ENCODE measurements at regions not wholly inside any gene's neighbourhood (a gene's known extent, or its start where the extent isn't known, plus 50 kb on each side); places are given as distances from the start of the nearest gene placed in this dataset.

DNA sequence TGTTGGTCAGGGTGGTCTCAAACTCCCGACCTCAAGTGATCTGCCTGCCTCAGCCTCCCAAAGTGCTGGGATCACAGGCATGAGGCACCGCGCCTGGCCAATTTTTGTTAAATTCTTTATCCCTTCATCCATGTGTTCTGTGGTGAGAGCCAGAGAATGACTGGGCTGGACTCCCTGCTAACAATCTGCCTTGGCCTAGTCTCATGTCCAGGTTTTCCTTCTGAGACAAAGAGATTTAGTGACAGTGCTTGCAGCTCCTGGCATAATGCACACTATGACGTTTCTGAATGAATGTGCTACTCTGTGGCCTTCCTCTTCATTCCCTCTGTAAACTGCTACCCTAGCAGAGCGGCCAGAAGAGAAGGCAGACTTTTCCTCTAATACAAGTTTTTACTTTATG is 79.3 kb downstream of the FOXD1 start:
- H3K9me3 ChIP-seq (ENCODE audit: low read length): no peaks in the 10 kb centered on the region
- no peaks in the 10 kb centered on the region for H3K36me3 ChIP-seq (ENCODE audit: insufficient read depth, low read length)

DNA sequence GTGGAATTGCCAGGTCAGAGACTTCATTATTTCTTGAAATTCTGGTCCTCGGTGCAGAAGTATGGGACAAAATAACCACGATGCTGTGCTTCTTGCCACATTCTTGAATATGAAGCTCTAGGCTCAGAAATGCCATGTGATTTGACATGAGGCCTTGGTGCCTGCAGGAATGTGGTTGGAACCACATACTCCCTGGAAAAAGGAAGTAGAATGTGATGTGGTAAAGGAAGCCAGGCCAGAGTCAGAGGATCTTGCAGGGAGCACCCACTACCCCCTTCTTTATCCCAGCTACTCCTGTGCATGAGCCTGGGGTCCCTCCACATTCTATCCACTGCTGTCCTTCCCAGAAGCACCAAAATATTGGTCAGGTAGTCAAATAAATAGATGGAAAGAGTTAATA is 80.9 kb downstream of the FOXD1 start:
- H3K36me3 ChIP-seq (ENCODE audit: insufficient read depth, low read length): no peaks in the 10 kb centered on the region
- H2AFZ ChIP-seq (ENCODE audit: low read depth, low read length): no peak overlapping the region
- no peaks in the 10 kb centered on the region for H3K9me3 ChIP-seq (ENCODE audit: low read length)
- no peak overlapping the region for H3K4me3 ChIP-seq (ENCODE audit: low read length)
- H3K27me3 ChIP-seq (ENCODE audit: insufficient read depth, low read length): no peaks in the 10 kb centered on the region
- H3K4me1 ChIP-seq (ENCODE audit: insufficient read depth, low read length): no peaks in the 10 kb centered on the region

More for the DNA sequence above, 79.3 kb downstream of the FOXD1 start:
- Histone ChIP-seq H3K27me3 (ENCODE audit: insufficient read depth, low read length) (no peaks in the 10 kb centered on the region), H3K4me1 (ENCODE audit: insufficient read depth, low read length) (no peaks in the 10 kb centered on the region), H3K4me3 (ENCODE audit: low read length) (no peak overlapping the region), H2AFZ (ENCODE audit: low read depth, low read length) (no peak overlapping the region)

DNA sequence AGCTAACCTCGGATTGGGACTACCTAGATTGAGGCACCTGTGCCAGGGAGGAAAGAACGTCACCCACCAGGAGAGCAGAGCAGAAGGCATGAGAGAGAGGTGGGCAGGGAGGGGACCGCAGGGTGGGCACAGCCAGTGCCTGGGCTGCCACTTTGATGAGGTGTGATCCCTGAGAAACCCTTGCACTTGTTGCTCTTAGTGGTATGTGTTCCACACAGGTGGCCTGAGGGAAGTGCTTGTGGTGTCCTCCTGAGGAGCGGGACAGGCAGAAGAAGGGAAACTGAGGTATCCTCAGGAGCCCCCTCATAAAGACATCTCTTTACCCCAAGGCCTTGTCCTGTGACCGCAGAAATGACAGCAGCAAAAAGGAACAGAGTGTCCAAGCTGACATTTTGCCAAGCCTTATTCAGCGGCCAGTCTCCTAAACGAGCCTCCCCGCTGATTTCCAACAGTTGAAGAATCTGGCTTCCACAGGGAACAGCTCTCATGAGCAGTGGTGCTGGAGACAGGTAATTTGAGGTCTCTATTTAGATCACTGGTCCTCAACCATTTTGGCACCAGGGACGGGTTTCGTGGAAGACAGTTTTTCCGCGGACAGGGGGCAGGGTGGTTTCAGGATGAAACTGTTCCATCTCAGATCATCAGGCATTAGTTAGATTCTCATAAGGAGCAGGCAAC is 82.4 kb downstream of the FOXD1 start:
- Histone ChIP-seq H3K27me3 (ENCODE audit: insufficient read depth, low read length) (no peaks in the 10 kb centered on the region), H3K4me1 (ENCODE audit: insufficient read depth, low read length) (no peaks in the 10 kb centered on the region), H3K4me3 (ENCODE audit: low read length) (no peak overlapping the region), H3K36me3 (ENCODE audit: insufficient read depth, low read length) (no peaks in the 10 kb centered on the region), H3K9me3 (ENCODE audit: low read length) (no peaks in the 10 kb centered on the region), H2AFZ (ENCODE audit: low read depth, low read length) (no peak overlapping the region)

DNA sequence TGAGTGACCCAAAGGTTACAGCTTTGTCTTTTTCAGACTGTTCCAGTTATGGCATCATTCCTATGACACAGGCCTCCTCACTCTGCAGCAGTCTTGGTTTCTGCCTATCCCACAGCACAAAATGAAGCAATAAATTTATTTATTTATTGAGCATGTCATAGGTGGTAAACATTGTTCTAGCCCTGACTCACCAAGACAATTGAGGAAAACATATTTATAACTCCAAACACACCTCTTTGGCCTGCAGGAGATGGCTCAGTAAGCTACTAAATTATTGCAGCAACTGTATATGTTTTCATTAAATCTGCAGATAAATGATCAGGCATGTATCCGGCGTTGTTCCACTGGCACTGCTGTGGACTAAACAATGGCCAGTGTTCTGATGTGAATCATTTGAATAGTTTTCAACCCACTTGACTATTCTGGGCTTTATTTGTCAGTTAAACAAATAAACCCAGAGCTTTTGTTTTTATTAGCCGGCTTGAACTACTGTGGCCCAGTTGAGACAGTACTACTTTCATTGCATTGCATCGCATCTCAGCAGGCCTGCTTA is 83.2 kb downstream of the FOXD1 start:
- Histone ChIP-seq H2AFZ (ENCODE audit: low read depth, low read length) (no peak overlapping the region), H3K4me3 (ENCODE audit: low read length) (no peak overlapping the region), H3K36me3 (ENCODE audit: insufficient read depth, low read length) (no peaks in the 10 kb centered on the region), H3K27me3 (ENCODE audit: insufficient read depth, low read length) (no peaks in the 10 kb centered on the region), H3K9me3 (ENCODE audit: low read length) (no peaks in the 10 kb centered on the region), H3K4me1 (ENCODE audit: insufficient read depth, low read length) (no peaks in the 10 kb centered on the region)

DNA sequence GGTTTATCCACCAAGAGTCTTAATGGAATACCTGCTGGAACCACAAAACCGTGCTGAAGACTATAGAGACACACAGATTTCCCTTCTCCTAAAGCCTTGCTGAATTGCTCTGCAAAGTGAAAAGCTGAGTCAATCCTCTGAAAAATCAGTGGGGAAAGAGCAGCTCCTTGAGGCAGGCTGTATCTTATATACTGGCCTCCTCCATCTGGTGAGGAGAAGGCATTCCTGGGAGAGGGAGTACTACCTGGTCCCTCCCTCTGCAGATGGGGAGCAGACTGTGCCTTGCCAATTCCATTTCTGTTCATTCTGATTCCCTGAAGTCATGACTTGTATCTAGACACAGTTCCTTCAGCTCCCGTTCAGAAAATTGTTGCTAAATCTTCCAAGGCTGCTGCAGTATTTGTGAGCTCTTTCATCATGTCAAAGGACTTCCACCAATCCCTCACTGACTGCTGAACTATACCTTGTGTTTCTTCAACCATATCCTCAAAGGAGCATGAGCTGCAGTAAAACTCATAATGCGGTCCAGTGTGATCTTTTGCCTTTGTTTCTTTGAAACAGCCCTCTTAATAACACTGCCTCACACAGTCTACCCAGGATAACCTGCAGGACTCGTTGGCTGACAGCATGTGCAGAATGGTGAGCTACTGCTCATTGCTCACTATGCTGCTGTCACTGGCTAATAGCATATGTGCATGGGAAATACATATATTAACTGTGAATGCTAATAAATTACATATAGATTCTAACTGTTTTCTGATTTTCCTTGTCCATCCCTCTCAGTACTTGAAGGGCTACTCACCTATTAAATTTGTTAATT is 84.5 kb downstream of the FOXD1 start:
- no peak overlapping the region for H2AFZ ChIP-seq (ENCODE audit: low read depth, low read length)
- no peaks in the 10 kb centered on the region for H3K27me3 ChIP-seq (ENCODE audit: insufficient read depth, low read length)
- no peaks in the 10 kb centered on the region for H3K9me3 ChIP-seq (ENCODE audit: low read length)
- H3K36me3 ChIP-seq (ENCODE audit: insufficient read depth, low read length): no peaks in the 10 kb centered on the region
- H3K4me1 ChIP-seq (ENCODE audit: insufficient read depth, low read length): no peaks in the 10 kb centered on the region
- H3K4me3 ChIP-seq (ENCODE audit: low read length): no peak overlapping the region

DNA sequence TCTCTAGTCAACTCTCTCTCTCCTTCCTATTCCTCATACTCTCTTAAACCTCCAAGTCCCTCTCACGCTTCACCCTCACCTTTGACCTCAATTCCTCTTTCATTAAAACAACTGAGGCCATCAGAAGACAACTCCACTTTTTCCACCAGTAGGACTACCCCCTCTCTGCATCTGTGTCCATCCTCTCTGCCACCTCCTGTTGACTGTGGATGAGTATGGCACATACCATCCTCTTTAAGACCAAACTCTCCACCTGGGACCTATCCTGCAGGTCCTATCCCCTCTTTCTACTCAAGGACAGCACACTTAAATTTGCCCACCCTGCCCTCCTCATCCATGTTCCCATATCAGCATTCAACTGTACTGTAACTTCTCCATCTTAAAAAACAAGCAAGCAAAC is 89.2 kb downstream of the FOXD1 start:
- no peaks in the 10 kb centered on the region for H3K27me3 ChIP-seq (ENCODE audit: insufficient read depth, low read length)
- H3K4me3 ChIP-seq (ENCODE audit: low read length): no peak overlapping the region
- no peaks in the 10 kb centered on the region for H3K4me1 ChIP-seq (ENCODE audit: insufficient read depth, low read length)
- no peak overlapping the region for H2AFZ ChIP-seq (ENCODE audit: low read depth, low read length)
- no peaks in the 10 kb centered on the region for H3K9me3 ChIP-seq (ENCODE audit: low read length)
- H3K36me3 ChIP-seq (ENCODE audit: insufficient read depth, low read length): no peaks in the 10 kb centered on the region

DNA sequence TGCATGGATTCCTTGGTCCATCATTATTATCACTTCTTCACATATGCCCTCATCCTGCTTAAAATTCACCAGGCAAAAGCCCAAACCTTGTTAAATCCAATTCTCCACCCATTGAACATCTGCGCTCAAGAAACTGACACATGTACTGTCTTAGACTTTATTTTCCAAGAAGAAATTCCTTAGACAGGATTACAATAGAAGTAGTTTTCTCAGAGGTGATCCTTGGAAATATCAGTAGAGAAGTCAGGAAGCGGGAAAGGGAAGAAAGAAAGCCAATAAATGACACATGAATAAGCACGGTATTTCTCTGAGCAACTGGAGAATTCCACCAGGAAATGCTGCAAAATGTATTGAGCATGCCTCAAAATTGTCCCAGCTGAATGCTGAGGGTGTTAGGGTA is 90.2 kb downstream of the FOXD1 start:
- no peaks in the 10 kb centered on the region for H3K9me3 ChIP-seq (ENCODE audit: low read length)
- no peaks in the 10 kb centered on the region for H3K27me3 ChIP-seq (ENCODE audit: insufficient read depth, low read length)
- H3K4me1 ChIP-seq (ENCODE audit: insufficient read depth, low read length): no peaks in the 10 kb centered on the region
- no peaks in the 10 kb centered on the region for H3K36me3 ChIP-seq (ENCODE audit: insufficient read depth, low read length)
- no peak overlapping the region for H3K4me3 ChIP-seq (ENCODE audit: low read length)
- no peak overlapping the region for H2AFZ ChIP-seq (ENCODE audit: low read depth, low read length)

DNA sequence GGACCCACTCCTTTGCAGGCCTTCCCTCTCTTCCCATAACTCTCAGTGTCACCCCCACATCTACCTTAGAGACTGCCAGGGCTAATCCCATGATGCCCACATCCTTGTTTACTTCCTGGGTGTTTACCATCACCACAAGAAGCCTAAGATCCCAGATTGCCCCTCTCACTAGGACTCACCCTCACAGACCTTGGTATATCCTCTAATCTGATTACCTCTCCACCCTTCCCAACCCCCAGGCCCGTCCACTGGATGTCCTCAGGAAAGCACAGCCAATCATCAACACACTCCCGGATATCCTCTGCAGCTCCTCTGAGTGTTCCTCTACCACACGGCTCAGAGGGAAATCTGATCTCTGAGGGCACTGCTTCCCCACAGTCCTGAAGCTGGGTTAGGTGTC is 91.0 kb downstream of the FOXD1 start:
- no peaks in the 10 kb centered on the region for H3K27me3 ChIP-seq (ENCODE audit: insufficient read depth, low read length)
- H3K4me3 ChIP-seq (ENCODE audit: low read length): no peak overlapping the region
- H3K4me1 ChIP-seq (ENCODE audit: insufficient read depth, low read length): no peaks in the 10 kb centered on the region
- no peaks in the 10 kb centered on the region for H3K36me3 ChIP-seq (ENCODE audit: insufficient read depth, low read length)
- no peak overlapping the region for H2AFZ ChIP-seq (ENCODE audit: low read depth, low read length)
- no peaks in the 10 kb centered on the region for H3K9me3 ChIP-seq (ENCODE audit: low read length)

DNA sequence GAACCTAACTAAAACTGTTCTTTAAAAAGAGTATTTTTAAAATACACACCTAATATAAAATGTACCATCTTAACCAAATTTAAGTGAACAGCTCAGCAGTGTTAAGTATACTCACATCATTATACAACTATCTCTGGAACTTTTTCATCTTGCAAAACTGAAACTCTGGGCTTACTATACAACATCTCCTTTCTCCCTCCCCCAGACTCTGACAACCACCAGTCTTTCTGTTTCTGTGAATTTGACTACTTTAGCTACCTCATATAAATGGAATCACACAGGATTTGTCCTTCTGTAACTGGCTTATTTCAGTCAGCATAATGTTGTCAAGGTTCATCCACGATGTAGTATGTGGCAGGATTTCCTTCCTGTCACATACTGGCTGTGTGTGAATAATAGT is 93.5 kb downstream of the FOXD1 start:
- H2AFZ ChIP-seq (ENCODE audit: low read depth, low read length): no peak overlapping the region
- no peak overlapping the region for H3K4me3 ChIP-seq (ENCODE audit: low read length)
- no peaks in the 10 kb centered on the region for H3K36me3 ChIP-seq (ENCODE audit: insufficient read depth, low read length)
- no peaks in the 10 kb centered on the region for H3K27me3 ChIP-seq (ENCODE audit: insufficient read depth, low read length)
- no peaks in the 10 kb centered on the region for H3K4me1 ChIP-seq (ENCODE audit: insufficient read depth, low read length)
- H3K9me3 ChIP-seq (ENCODE audit: low read length): no peaks in the 10 kb centered on the region

DNA sequence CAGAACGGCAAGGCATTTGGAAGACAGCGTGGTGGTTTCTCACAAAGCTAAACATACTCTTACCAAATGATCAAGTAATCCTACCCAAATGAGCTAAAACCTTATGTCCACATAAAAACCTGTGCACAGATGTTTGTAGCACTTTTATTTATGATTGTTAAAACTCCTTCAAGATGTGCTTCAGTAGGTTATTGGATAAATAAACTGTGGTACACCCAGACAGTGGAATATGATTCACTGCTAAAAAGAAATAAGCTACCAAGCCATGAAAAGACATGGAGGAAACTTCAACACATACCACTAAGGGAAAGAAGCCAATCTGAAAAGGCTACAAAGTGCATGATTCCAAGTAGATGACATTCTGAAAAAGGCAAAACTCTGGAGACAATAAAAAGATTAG is 94.2 kb downstream of the FOXD1 start:
- no peak overlapping the region for H3K4me3 ChIP-seq (ENCODE audit: low read length)
- no peaks in the 10 kb centered on the region for H3K36me3 ChIP-seq (ENCODE audit: insufficient read depth, low read length)
- H3K4me1 ChIP-seq (ENCODE audit: insufficient read depth, low read length): no peaks in the 10 kb centered on the region
- H3K27me3 ChIP-seq (ENCODE audit: insufficient read depth, low read length): no peaks in the 10 kb centered on the region
- no peak overlapping the region for H2AFZ ChIP-seq (ENCODE audit: low read depth, low read length)
- no peaks in the 10 kb centered on the region for H3K9me3 ChIP-seq (ENCODE audit: low read length)

DNA sequence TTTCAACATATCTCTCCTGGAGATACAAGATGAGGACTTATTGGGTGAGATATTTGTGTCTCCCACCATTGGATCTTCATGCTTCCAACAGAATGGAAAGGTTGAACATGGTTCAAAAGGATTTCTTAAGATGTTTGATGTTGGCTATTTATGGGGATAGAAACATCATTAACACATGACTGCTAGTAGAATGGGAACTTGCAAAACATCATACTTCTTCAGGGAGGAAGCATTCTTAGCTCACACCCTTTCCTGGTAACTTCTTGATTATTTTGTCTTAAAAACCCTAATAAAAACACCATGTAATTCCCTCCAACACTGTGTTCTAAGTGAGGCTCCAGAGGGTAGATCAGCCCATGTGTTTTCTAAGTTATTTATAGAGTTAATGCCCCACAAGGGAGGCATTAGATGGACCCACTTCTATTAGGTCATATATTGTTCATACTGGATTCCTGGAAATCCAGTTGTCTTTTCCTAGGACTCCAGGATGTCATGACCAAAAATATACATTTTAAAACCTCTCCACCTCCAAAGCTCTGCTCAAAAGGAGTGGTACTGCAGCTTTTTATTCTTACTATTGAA is 95.8 kb downstream of the FOXD1 start:
- Histone ChIP-seq H3K4me1 (ENCODE audit: insufficient read depth, low read length) (no peaks in the 10 kb centered on the region), H3K27me3 (ENCODE audit: insufficient read depth, low read length) (no peaks in the 10 kb centered on the region), H3K36me3 (ENCODE audit: insufficient read depth, low read length) (no peaks in the 10 kb centered on the region), H3K4me3 (ENCODE audit: low read length) (no peak overlapping the region), H3K9me3 (ENCODE audit: low read length) (no peaks in the 10 kb centered on the region), H2AFZ (ENCODE audit: low read depth, low read length) (no peak overlapping the region)

DNA sequence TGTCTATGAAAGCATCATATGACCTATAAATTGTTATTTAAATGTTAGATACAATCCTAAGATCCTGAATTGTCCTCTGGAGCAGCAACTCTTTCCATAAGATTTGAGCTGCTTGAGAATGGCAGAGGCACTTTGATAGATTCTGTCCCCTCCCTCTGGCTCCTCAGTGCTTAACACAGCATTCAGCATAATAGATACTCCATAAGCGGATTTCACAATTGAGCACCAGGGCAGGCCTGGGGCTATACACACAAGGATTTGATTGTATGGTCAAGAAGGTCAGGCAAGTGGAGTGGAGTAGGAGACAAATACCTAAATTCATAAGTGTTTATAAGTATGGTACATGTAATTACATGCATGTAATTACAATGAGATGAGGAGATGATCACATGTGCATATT is 96.3 kb downstream of the FOXD1 start:
- no peaks in the 10 kb centered on the region for H3K9me3 ChIP-seq (ENCODE audit: low read length)
- no peaks in the 10 kb centered on the region for H3K4me1 ChIP-seq (ENCODE audit: insufficient read depth, low read length)
- H3K27me3 ChIP-seq (ENCODE audit: insufficient read depth, low read length): no peaks in the 10 kb centered on the region
- no peak overlapping the region for H2AFZ ChIP-seq (ENCODE audit: low read depth, low read length)
- H3K4me3 ChIP-seq (ENCODE audit: low read length): no peak overlapping the region
- H3K36me3 ChIP-seq (ENCODE audit: insufficient read depth, low read length): no peaks in the 10 kb centered on the region

DNA sequence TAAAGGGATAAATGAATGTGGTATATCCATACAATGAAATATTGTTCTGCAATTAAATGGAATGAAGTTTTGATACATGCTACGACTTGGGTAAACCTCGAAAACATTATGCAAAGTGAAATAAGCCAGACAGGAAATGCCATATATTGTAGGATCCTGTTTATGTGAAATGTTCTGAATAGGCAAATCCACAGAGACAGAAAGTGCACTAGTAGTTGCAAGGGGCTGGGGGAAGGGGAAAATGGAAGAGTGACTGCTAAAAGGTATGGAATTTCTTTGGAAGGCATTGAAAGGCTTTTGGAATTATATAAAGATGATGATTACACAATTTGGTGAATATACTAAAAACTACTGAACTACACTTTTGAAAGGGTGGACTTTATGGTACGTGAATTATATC is 97.0 kb downstream of the FOXD1 start:
- no peaks in the 10 kb centered on the region for H3K36me3 ChIP-seq (ENCODE audit: insufficient read depth, low read length)
- H3K9me3 ChIP-seq (ENCODE audit: low read length): no peaks in the 10 kb centered on the region
- H3K4me1 ChIP-seq (ENCODE audit: insufficient read depth, low read length): no peaks in the 10 kb centered on the region
- no peak overlapping the region for H2AFZ ChIP-seq (ENCODE audit: low read depth, low read length)
- no peaks in the 10 kb centered on the region for H3K27me3 ChIP-seq (ENCODE audit: insufficient read depth, low read length)
- no peak overlapping the region for H3K4me3 ChIP-seq (ENCODE audit: low read length)

Measured in neuron (in vitro differentiated cells).